VCaP (cell line): ENCODE measurements at regions not wholly inside any gene's neighbourhood (a gene's known extent, or its start where the extent isn't known, plus 50 kb on each side); places are given as distances from the start of the nearest gene placed in this dataset.

Experiments
- H3K27ac ChIP-seq: fragments of 450-650 bp; 2 replicates; pipeline ENCODE4 v1.5.1; 2017
- TF ChIP-seq, protein P1 (sequence below): fragments of 450-650 bp; conservative IDR thresholded peaks from 2 replicates; pipeline ENCODE4 v1.5.1; 2017; ENCODE audit warnings: mild to moderate bottlenecking, moderate library complexity

DNA sequence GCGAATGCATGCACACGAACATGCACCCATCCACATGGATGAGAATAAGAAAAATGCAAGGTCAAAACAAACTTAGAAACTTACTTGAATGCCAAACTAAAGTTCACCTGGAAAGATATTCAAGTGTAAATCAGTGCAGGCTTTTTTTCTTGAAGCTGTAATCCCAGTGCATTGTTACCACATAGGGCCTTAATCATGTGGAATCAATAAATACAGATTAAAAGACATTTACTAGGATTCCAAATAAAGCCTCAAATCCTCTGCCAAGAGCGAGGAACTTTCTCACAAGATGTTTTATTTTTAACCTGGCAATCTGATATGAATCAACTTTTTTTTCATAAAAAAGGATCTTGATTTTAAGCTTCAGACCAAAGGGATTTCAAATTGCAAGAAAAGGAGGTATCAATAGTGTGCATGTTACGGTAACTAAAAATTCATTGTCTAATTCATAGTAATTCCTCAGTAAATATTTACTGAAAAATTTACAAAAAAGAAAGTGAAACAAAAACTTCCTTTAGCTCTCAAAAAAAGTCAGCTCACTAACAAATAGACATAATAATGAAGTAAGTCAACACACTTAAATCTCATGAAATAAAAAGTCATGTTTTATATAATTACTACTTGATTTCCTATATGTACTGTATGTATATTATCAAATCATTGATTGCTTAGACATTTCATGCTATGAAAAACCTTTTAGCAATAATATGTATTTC is 978.6 kb downstream of the PLOD2 start:
- no peak overlapping the region for H3K27ac ChIP-seq
- TF ChIP-seq, protein P1, sequence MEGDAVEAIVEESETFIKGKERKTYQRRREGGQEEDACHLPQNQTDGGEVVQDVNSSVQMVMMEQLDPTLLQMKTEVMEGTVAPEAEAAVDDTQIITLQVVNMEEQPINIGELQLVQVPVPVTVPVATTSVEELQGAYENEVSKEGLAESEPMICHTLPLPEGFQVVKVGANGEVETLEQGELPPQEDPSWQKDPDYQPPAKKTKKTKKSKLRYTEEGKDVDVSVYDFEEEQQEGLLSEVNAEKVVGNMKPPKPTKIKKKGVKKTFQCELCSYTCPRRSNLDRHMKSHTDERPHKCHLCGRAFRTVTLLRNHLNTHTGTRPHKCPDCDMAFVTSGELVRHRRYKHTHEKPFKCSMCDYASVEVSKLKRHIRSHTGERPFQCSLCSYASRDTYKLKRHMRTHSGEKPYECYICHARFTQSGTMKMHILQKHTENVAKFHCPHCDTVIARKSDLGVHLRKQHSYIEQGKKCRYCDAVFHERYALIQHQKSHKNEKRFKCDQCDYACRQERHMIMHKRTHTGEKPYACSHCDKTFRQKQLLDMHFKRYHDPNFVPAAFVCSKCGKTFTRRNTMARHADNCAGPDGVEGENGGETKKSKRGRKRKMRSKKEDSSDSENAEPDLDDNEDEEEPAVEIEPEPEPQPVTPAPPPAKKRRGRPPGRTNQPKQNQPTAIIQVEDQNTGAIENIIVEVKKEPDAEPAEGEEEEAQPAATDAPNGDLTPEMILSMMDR = no peak

DNA sequence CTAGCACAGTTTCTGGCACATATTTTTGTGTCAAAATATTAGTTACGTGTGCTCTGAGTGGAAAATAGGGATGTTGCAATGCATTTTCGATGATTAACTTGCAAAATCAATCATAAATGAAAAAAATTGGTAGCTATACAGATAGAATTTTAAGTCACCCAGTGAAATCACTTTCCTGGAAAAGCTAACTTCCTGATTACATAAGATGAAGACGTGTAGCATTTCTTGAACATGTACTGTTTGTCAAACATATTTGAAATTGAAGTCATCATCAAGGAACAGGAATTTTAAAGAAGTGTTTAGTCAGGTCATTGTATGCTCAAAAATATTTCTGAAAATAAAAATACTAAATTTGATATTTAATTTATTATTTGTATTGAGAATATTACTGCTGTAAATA is 977.7 kb downstream of the PLOD2 start:
- TF ChIP-seq, protein P1 = no peak
- no peak overlapping the region for H3K27ac ChIP-seq

DNA sequence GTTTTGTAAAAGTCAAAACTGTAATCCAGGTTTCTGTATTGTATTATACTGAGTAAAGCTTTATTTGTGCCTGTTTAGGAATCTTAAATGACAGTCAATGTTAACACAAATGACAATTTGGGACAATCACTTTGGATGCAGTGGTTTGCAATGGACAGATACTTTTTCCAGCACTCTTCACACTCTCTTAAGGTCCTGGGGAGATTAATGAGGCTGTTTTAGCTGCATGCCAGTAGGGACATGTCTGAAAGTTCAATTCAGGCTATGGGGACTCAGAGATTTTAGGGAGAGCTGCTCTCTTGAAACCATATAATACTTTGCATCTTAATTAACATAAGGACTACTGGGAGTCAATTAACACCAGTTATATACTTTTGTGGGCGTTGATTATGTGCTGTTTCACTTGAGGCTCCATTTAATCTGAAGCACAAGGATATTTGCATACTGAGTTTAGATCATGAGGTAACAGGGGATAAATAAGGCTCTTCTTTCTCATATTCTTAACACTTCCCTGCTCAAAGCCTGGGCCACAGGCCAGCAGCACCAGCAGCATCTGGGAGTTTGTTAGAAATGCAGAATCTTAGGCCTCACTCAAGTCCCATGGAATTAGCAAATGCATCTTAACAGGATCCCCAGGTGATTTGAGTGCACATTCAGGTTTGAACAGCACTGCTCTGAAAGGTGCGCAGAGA is 972.8 kb downstream of the PLOD2 start:
- H3K27ac ChIP-seq = no peak overlapping the region
- TF ChIP-seq, protein P1 = no peak

DNA sequence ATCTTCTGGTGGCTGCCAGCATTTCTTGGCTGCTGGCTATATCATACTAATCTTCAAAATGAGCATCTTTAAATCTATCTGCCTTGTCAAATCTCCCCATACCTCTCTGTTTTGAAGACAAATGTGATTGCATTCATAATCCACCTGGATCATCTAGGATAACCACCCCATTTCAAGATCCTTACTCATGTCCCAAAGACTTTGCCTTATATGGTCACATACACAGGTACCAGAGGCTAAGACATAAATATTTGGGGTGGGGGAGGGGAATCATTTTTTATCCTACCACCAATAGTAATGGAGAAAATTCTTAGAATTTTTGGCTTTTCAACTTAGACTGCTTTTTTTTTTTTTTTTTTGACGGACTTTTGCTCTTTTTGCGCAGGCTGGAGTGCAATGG is 970.8 kb downstream of the PLOD2 start:
- TF ChIP-seq, protein P1 = no peak

DNA sequence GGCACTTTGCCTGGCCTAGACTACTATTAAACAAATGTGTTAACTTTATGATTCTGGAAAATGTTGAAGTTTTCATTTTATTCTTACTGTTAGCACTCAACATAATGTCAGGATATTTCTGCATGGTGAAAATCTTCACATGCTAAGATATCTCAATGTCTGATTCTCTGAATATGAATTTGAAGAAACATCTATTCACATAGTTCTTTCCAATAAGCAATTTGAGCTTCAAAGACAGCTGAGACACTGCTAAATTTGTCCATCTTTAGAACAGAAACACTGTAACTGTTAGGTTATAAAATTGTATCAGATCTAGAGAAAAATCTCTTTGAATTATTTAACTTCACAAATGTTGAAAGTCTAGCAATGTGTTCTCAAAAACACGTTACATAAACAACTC is 970.2 kb downstream of the PLOD2 start:
- no peak overlapping the region for H3K27ac ChIP-seq
- TF ChIP-seq, protein P1 = no peak

More for the DNA sequence above, 970.8 kb downstream of the PLOD2 start:
- no peak overlapping the region for H3K27ac ChIP-seq

DNA sequence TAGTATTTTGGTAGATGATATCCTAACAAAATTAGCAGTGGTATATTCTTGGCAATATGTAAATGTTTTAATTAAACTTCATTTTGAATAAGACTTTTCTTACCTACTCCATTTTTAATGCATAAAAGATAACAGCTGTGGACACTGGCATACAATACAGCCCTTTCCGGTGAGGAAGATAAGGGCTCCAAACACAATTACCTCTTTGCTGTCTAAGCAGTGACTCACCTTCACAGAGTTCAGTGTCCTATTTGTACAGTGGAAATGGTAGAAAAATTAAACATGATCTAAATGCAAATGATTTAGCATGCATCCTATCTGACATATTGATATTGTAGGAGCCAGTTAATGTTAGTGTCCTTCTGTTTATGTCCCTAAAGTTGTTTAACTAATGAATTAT is 969.4 kb downstream of the PLOD2 start:
- TF ChIP-seq, protein P1 = no peak

DNA sequence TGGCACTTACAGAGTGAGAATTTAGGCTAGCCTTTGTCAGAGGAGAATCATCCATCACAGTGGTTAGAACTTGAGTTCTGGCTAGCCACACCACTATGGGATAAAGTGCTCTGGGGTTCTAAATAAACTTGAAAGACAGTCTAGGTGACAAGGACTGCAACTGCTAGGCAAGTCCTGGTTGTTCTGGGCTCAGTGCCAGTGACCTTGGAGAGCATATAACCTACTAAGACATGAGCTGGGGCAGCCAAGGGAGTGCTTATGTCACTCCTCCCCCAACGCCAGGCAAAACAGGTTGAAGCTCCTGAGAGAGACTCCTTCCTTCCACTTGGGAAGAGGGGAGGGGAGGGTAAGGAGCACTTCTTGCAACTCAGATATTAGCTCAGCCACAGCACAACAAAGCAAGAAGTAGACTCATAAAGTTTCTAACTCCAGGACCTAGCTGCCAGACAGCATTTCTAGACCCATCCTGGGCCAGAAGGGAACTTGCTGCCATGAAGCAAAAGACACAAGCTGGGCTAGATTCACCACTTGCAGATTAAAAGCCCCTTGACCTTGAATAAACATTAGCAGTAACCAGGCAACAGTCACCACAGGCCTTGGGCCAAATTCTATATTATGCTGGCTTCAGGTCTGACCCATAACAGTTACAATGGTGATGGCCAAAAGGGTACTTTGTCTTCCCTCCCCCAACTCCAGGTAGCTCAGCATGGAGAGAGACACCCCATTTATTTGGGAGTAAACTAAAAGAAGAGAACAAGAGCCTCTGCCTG is 963.7 kb downstream of the PLOD2 start:
- TF ChIP-seq, protein P1 = no peak
- no peak overlapping the region for H3K27ac ChIP-seq

More for the DNA sequence above, 969.4 kb downstream of the PLOD2 start:
- no peak overlapping the region for H3K27ac ChIP-seq
